NCI-H748 (cell line): ENCODE measurements at regions not wholly inside any gene's neighbourhood (a gene's known extent, or its start where the extent isn't known, plus 50 kb on each side); places are given as distances from the start of the nearest gene placed in this dataset.

Experiments used
- DNase-seq: peaks from one replicate; lab custom pipeline; 2025; ENCODE audit not compliant: unreplicated experiment; lab: John Stamatoyannopoulos, UW

DNA sequence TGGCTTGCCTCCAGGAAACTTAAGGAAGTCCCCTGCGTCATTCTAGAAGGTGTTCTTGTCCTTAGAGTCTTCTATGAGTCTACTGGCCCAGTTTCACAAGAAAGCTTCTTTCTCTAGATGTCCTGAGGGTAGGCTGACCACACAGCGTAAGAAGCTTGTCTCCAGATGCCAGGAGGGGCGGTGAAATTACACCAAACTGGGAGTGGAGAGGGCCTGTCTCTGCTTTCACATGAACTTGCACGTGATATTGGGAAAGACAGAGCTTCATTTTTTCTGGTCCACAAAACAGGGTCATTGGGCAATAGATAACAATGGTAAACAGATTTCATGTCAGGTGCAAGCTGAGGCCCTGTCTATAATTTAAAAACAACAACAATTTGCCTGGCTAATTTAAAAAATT, 85.7 kb upstream of the TBX3 start:
- no peak for DNase-seq

DNA sequence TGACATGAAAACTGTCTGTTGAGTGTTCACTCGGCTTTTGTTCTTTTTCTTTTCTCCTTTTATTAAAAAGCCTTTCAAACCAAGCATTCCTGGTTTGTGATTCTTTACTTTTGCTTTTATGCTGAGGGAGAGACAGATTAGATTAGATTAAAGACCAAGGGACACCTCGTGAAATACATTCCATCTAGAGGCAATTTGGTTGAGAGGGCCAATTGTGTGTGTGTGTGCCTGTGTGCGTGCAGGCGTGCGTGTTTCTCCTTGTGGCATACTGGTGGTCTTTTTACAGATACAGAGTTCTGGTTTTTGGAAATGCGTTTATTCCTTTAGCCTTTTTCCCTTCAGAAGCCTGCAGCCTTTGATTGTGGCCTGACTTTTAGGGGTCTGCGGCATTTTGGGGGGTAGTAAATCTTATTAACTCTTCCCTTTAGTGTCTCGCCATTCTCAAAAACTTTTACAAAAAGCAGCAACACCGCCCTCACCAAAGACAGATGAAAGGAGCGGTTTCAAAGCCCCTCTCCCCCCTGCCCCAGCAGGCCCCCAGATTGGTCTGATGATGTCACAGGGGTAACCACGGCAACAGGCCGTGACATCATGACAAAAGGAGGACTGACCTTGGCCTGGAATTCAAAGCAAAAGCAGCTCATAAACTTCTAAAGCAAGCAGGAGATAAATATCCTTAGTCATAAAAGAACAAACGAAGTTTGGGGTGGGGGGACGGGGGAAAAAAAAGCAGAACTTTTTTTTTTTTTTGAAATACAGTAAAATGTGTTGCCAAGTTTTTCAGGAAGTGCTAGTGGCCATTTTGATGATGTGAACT, 84.1 kb upstream of the TBX3 start:
- no peak for DNase-seq

GRCh38 chr12:114767084-114767760, 83.2 kb upstream of the TBX3 start:
- no peak for DNase-seq

DNA sequence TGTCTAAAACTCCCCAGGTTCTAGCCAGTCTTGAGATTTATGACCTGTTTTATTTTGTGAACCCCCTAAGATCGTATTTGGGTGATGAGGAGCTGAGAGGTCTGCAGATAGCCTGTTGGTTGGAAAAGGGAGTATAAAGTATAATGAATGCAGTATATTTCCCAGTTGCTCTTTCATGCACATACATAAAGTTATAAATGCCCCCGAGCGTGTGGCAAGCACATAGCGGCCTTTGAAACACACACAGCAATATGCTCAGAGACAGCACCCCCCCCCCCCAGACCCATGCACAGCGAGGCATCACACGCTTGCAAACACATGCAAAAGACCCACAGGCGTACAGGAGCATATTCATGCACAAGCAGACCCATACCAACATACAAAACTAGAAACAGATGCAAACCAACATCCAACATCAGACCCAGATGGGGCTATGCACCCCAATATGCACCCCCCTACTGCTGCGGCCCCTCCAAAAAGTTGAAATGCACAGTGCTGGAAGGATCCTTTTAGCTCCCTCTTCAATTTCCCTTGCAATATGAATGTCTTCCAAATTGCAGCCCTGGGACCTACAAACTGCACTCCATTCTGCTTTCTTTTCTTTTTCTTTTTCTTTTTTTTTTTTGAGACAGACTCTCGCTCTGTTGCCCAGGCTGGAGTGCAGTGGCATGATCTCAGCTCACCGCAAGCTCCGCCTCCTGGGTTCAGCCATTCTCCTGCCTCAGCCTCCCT, 82.2 kb upstream of the TBX3 start:
- no peak for DNase-seq

DNA sequence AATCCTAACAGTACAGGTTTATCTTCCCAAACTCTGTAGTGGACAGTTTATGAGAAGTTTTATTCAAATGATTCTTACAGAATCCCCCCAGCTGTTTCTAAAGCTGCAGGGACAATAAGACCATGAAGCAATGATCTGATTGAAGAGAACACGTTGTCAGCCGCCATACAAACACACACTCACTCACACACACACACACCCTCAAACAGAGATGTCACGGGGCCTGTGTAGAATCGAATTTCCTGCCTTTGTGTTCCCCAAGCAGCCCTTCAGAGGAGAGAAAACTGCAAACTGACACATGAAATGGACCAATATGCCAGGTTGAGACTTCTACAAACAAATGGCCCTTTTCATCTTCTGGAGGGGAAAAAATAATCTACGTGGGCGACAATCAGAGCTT, 80.5 kb upstream of the TBX3 start:
- peak; percentile 64 for DNase-seq

- DNase-seq, result no peak
Observed at GRCh38 chr12:114762490-114763110, 78.6 kb upstream of the TBX3 start.

GRCh38 chr12:114760151-114760877, 76.3 kb upstream of the TBX3 start:
- DNase-seq, result no peak

GRCh38 chr12:114759635-114760034, 75.7 kb upstream of the TBX3 start:
- DNase-seq, result no peak

DNA sequence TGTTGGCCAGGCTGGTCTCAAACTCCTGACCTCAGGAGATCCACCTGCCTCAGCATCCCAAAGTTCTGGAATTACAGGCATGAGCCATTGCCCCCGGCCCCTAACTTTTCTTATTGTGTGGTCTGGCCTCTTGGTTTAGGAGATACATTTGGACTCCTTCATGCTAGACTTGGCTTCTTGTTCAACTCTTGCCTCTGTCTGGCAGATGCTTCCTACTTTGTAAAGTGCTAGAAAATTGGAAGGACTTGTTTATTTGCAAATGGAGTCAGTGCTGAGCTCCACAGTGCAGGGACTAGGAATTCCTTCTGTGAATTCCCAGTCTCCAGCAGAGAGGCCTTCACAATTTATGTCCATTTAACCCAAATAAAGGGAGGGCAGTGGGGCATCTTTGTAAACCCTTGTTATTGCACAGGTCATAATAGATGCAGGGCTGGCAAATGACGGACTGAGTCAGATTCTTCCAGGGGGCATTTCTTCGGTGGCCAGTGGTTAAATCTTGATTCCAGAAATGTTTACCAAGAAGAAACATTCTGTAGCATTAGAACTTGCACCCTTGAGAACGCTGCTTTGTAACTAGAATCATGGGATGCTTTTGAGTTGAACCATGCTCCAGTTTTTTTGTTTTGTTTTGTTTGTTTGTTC, 73.8 kb upstream of the TBX3 start:
- DNase-seq, result no peak

DNA sequence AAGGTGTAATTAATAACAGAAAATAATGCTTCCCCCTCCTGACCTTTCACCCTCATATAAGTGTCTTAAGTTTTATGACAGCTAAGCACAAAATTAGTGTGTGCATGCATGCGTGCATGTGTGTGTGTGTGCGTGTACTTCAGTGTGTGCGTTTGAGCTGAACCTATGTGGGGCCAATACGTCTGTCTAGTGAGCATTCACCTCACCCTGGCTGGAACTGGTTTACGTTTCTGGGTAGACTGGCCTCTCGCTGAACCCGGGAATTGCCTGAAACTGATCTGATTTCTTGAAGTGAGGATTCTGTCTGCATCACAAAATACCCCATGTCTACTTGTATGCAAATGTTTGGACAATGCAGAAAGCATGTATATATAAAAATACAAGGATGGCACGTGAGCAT, 68.2 kb upstream of the TBX3 start:
- DNase-seq, result no peak

- no peak for DNase-seq
Observed at GRCh38 chr12:114751712-114752111, 67.7 kb upstream of the TBX3 start.

DNA sequence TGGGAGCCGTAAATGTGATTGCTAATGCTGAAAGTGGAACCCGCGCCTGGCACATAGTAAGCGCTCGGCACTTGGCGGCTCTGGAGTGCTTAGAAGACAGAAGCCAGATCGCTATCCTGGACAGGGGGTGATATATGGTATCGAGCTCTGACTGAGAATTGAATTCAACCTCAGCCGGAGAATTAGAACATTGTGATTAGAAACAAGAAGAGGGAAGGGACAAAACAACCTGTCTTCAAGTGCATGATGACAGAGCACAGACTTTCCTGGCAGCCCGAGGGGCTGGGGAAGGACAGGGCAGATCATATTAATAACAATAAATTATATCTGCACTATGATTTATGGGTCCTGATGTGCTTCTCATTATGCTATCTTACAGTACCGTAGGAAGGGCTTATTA, 66.9 kb upstream of the TBX3 start:
- no peak for DNase-seq

DNA sequence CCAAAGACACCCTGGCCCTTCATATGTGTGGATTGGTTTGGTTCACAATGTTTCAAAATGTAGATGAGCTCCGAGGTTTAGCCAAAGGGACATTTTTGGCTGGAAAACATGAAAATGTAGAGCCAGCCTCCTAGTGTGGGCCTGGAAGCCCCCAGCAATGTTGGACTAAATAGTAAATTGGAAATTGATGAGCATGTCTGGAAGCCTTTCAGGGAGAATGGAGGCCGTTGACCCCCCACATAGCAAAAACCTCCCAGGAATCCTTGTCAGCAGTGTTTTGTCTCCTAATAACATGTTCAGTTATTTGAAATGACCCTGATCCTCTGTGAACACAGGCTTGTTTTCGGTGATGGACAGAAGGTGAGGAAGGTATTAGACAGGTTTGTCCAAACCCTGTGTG, 65.1 kb upstream of the TBX3 start:
- no peak for DNase-seq

GRCh38 chr12:114747012-114747858, 63.3 kb upstream of the TBX3 start:
- DNase-seq, result no peak

- no peak for DNase-seq
Observed at GRCh38 chr12:114746297-114747011, 62.5 kb upstream of the TBX3 start.

DNA sequence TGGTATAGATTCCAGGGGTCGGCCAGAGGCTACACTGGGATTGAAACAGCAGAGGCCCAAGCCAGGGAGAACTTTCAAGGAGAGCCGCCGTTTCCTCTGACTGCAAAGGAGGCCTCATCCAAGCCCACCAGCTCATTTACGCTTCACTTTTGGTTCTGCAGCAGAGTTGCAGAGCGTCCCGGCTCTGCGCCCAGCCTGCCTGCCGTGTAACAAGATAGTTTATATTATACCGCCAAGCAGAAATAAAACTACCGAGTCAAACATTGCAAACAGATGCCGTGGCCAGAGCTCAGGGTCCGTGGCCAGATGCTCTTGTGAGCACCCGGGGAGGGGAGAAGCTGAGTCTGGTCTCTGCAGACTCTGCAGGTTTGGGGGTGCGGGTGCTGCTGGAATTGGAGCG, 60.7 kb upstream of the TBX3 start:
- DNase-seq, result no peak

DNA sequence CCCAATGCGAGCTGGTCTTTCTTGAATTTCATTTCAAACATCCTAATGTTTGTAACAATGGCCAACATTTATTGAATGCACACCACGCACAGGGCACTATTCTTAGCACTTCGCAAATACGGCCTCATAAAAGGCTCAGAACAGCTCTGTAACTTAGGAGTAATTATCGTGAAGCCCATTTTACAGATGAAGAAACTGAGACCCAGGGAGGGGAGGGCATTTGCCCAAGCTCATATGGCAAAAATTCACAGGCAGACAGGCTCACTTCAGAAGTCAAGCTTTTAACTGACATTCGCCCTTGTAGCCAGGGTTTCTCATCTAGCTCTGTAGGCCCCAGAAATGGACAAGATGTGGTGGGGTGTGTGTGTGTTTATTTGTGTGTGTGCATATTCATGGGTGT, 60.3 kb upstream of the TBX3 start:
- DNase-seq, result no peak

- no peak for DNase-seq
Observed at GRCh38 chr12:114743799-114744198, 59.8 kb upstream of the TBX3 start.

GRCh38 chr12:114743289-114743688, 59.3 kb upstream of the TBX3 start:
- no peak for DNase-seq
